GM21423 (cell line): ENCODE measurements at regions not wholly inside any gene's neighbourhood (a gene's known extent, or its start where the extent isn't known, plus 50 kb on each side); places are given as distances from the start of the nearest gene placed in this dataset.
"Not testable (repeated sequence)": the region's sequence is repeated elsewhere in the genome, so short reads cannot be mapped to it uniquely, and the experiment has no call there.

ENCODE experiments used
- ATAC-seq: cut with Tn5 transposase; IDR thresholded peaks from one replicate; pipeline ENCODE4 v1.9.1; 2021; ENCODE audit warnings: mild to moderate bottlenecking, moderate library complexity; ENCODE audit not compliant: unreplicated experiment

GRCh38 chr7:52179934-52180333 is 855.5 kb upstream of the POM121L12 start:
- ATAC-seq, result no peak

- ATAC-seq, result no peak
Measured at GRCh38 chr7:52168085-52168484, 851.5 kb upstream of the COBL start.

GRCh38 chr7:52163311-52163710 is 846.7 kb upstream of the COBL start:
- ATAC-seq, result no peak

- no peak for ATAC-seq
Measured at GRCh38 chr7:52161483-52161882, 844.9 kb upstream of the COBL start.

DNA sequence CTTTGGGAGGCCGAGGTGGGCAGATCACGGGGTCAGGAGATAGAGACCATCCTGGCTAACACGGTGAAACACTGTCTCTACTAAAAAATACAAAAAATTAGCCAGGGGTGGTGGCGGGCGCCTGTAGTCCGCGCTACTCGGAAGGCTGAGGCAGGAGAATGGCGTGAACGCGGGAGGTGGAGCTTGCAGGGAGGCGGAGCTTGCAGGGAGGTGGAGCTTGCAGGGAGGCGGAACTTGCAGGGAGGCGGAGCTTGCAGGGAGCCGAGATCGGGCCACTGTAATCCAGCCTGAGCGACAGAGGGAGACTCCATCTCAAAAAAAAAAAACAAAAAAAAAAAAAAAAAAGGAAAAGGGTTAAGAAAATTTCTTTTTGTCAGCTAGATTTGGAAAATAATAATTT is 842.8 kb upstream of the COBL start:
- ATAC-seq, result not testable (repeated sequence)

DNA sequence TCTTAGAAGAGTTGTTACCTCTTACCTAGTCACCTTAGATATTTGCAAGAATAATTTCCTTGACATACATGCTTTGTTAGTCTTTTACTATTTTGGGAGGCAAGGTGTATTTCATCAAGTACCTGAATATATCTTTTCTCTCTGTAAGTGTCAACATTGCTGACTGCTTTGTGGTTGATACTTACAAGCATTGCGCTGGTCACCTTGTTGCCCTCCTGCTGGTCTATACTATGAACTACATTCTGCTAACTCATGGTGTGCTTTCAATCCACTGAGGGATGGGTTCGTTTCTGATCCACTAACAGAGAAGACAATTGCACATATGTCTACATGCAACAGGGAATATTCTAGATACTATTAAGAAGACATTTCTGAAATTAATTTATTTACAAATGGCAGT is 837.8 kb upstream of the COBL start:
- no peak for ATAC-seq

- ATAC-seq, result no peak
Measured at GRCh38 chr7:52151559-52151958, 835.0 kb upstream of the COBL start.

- ATAC-seq, result no peak
Measured at GRCh38 chr7:52150952-52151351, 834.3 kb upstream of the COBL start.

DNA sequence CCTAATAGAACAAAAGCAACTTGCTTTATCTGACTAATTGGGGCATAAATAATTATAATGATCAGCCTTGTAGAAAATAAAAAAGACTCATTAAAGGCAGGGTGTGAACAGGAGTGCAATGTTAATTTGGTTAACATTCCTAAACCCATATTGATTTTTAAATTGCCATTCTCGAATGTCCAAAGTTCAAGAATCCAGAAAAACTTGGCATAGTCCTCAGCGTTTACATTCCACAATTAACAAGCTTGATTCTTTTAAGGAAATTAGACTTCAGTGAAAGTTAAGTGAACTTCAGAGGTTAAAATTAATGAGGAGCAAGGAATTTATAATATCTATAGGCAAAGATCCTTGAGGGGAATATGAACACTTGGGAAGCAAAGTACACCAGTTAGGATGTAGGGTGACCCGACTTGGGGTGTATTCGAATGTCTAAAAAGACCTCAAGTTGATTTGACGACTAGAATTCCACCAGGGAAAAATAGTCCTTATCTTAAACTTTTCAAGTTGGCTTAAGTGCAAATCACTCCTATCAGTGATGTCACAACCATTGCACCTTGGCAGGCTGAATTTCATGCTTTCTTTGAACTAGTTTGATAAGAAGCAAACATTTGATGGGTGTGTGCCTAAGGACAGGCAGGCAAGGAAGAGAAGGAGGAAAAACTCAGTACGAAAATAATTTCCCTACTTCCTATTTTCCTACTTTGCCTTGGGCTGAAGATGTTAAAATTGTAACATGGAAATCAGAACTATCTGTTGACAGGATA is 830.4 kb upstream of the COBL start:
- no peak for ATAC-seq

DNA sequence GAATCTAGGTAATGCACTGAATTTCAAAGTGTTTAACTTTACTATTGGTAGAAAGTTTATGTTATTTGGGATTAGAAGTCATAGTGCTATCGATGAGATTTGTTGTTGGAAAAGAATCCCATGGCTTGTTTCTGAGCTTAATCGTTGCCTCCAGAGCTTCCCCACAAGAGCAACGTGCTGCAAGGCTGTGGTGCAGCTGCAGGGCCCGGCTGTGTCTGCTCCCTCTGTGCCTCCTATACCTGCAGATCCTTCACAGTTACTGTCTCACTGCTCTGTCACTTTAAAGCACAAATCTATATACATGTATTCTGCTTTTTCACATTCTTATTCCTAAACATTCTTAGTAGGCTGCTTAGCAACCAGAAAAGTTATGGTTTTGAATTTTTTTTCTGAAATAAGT is 826.6 kb upstream of the COBL start:
- ATAC-seq, result no peak

DNA sequence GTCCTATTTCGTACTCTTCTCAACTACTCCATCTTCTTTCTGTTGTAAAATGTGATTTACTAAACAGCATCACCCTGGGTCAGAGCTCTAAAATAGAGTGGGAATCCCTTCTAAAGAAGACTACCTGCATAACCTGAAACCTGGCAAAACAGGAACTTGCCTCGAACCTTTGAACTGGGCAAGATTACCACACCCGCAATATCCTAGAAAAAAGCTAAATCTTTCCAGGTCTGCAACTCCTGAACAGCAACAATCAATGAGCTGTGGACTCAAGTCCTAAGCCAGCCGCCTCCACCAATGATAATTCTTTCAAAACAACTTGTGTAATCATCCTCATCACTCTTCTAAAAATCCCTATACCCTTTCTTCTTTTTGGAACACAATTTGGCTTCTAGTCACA is 824.2 kb upstream of the COBL start:
- no peak for ATAC-seq

DNA sequence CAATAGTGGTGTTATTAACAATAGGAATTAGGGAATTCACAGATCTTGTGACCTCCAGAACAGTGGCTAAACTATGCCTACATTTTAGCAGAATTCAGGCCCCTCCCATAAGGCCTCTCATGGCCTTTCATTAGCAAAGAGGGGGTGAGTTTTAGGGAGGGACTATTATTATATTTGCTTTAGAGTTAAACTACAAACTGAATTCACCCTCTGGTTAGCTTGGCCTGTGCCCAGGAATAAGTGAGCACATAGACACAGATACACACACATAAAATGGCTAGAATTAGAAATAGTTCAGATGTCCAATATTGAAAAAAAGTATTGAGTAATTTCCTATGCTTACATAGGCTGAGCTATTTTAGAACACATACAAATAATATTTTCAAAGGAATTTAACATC is 818.8 kb upstream of the COBL start:
- no peak for ATAC-seq

- ATAC-seq, result no peak
Measured at GRCh38 chr7:52129278-52129677, 812.7 kb upstream of the COBL start.

DNA sequence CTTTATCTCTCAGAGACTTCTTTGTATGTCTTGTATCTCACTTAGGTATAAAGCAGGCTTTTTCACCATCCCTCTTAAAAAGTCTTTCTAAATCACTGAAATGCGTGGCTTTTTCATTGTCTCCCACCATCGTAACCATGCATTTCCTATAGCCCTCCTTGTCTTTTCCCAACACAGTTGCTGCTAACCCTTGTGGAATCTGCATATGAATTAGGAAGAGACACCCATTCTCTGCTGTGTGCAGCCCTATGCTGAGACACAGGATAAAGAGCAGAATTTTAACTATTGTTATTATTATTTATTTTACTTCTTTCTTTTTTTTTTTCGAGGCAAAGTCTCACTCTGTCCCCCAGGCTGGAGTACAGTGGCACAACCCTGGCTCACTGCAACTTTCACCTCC is 804.3 kb upstream of the COBL start:
- ATAC-seq, result no peak

DNA sequence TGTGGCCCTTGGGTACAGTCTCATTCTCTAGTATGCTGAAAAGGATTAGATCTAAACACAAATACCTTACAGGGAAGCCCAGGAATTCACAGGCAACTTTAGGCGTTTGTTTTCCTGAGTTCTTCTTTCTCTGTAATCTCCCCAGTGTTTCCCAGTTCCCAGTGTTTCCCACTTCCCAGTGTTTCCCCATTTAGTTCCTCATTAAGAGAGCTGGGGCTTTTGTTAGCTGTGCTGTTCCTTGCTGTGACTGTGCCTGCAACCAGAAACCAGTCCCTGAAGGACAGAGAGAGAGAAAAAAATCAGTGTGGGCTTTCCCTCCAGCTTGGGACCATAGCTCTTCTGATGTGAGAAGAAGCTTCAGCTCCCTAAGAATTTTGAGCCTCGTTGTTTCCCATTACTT is 802.9 kb upstream of the COBL start:
- no peak for ATAC-seq

DNA sequence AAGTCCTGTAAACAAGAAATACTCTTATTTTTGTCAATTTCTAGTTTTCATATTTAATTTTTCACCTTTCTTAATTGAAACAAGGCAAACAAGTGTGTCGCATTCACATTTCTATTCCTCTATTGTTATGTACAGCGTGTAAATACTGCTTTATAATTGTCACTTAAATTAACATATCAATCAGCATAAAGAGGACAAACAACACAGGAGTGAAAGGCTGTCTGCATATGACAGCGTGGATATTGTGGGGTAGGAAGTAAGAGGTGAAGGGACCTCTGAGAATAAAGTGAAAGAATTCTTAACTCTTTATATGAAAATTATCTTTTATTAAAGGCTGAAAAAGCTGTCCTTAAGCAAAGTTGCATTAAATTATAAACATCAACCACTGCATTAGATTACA is 797.9 kb upstream of the COBL start:
- no peak for ATAC-seq

DNA sequence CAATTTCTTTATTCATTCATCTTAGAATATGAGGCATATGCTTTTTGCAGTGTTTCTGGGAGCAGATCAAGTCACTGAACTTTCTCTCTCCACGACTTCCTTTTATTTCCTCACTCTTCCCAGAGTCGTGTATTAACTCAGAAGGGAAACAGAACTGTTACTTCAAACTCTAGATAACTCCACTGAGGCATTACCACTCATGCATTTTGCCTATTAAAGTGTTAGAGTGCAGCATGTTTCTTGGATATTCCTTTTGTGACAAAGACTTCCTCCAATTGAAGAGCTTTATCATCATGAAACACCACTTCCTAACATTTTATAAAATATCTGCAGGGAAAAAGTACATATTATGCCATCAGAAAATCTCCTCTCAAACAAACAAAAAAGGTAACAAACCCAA is 797.4 kb upstream of the COBL start:
- ATAC-seq, result no peak

GRCh38 chr7:52107355-52107754 is 790.7 kb upstream of the COBL start:
- ATAC-seq, result no peak

DNA sequence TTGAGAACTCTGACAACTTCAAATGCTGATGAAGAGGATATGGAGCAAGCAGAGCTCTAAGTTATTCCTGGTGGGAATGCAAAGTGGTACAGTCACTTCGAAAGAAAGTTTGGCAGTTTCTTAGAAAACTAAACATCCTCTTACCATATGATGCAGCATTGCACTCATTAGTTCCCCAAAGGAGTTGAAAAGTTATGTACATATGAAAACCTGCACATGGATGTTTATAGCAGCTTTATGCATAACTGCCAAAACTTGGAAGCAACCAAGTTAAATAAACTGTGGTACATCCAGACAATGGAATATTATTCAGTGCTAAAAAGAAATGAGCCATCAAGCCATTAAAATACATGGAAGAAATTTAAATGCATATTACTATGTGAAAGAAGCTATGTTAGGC is 779.3 kb upstream of the COBL start:
- no peak for ATAC-seq

- no peak for ATAC-seq
Measured at GRCh38 chr7:52091996-52092395, 775.4 kb upstream of the COBL start.

DNA sequence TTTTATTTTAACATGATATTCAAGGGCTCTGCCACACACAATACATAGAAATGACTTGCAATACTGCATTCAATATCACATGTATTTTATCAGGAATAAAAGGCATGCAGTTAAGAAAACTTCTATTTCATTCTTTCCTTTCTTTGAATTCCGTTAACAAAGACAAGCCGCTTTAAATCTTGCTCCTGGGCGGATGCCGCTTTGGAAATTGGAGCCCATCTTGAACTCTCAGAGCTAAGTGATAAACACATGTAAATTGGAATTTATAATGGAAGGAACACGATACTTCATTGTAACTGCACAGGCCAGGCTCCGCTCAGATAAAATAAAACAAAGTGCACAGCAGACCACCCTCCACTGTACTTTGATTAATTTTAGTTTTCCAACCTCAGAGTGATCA is 774.5 kb upstream of the COBL start:
- no peak for ATAC-seq

DNA sequence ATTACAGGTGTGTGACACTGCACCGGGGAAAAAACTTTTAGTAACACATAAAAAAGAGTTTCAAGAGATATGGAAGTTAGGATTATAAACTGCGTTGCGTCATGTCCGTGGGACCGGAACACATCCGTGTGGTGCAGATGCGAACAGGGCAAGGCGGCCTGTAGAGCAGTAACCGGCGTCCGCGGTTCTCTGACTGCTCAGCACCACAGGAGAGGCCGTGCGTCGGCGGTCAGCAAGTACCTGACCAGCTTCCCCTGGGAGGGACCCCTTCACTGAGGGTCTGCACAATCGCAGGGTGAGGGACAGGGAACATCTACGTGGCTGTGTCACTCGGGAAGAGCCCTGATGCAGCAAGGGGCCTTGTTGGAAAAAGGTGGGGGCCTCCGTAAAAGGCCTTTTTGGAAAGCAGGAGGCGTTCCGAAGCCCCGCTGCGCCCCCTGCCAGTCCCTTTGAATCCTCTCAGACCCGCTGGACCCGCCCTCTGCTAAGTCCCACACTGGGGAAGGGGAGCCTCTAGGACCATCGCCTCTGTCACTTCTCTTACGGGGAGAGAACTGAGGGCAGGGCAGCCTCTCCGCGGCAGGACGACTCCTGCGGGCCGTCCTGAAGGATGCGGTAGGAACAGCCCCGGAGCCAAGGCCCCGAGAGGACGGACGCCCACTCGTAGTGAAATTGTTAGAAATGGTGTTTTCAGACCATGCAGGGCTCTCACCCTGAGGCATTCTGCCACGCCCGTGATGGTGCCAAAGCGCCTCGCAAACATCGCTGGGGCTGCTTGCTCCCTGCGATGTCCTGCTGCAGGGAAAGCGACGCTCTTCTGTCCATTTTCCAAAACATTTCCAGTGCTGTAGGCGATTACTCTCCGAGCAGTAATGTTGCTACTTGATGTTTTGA is 771.6 kb upstream of the COBL start:
- ATAC-seq, result no peak
